ENCODE measurements at regions not wholly inside any gene's neighbourhood (a gene's known extent, or its start where the extent isn't known, plus 50 kb on each side); places are given as distances from the start of the nearest gene placed in this dataset.

DNA sequence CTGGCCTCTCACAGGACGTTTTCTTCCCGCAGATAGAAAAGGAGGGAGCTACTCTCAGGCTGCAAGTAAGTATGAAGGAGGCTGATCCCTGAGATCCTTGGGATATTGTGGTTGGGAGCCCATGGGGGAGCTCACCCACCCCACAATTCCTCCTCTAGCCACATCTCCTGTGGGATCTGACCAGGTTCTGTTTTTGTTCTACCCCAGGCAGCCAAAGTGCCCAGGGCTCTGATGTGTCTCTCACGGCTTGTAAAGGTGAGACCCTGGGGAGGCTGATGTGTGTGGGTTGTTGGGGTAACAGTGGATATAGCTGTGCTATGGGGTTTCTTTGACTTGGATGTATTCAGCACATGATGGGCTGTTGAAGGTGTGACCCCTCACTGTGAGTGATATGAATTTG, 52.0 kb upstream of the POLR1H start:
- TF ChIP-seq, protein P1, sequence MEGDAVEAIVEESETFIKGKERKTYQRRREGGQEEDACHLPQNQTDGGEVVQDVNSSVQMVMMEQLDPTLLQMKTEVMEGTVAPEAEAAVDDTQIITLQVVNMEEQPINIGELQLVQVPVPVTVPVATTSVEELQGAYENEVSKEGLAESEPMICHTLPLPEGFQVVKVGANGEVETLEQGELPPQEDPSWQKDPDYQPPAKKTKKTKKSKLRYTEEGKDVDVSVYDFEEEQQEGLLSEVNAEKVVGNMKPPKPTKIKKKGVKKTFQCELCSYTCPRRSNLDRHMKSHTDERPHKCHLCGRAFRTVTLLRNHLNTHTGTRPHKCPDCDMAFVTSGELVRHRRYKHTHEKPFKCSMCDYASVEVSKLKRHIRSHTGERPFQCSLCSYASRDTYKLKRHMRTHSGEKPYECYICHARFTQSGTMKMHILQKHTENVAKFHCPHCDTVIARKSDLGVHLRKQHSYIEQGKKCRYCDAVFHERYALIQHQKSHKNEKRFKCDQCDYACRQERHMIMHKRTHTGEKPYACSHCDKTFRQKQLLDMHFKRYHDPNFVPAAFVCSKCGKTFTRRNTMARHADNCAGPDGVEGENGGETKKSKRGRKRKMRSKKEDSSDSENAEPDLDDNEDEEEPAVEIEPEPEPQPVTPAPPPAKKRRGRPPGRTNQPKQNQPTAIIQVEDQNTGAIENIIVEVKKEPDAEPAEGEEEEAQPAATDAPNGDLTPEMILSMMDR (IDR thresholded peaks at IDR 0.05; ENCODE audit: poor library complexity) = no peak
- no peak for TF ChIP-seq EZH2 (IDR thresholded peaks at IDR 0.05; ENCODE audit: borderline replicate concordance)
